ENCODE measurements at regions not wholly inside any gene's neighbourhood (a gene's known extent, or its start where the extent isn't known, plus 50 kb on each side); places are given as distances from the start of the nearest gene placed in this dataset.

DNA sequence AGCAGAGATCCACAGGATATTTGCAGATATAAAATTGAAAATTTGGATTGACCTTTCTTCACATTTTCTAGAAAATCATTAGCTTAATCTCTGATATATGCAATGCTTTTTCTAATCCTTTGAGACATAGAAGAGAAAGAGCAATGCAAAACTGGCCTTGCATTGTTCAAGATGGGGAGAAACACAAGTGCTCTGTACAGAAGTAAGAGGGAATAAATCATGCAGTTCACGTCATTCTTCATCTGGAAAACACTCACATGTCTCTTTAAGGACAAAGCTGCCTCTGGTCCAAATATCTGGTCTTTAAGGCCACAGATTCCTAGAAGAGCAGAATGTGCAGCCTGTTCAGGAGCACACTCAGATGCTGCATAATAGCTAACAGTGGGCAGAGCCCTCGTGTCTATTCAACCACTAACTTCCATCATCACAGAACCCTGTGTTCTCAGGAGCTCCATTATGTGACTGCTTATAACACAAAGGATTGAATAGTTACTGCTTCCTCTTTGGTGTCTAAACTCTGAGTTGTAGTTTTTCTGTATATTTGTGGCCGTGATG, 277.5 kb downstream of the PLK2 start:
- TF ChIP-seq RAD21 (IDR thresholded peaks at IDR 0.05 in 1 of 2, conservative IDR thresholded peaks at IDR 0.05 in 1 of 2; ENCODE audit: low read depth in 2 of 2, low read length in 2 of 2) (no peak), SUZ12 (IDR thresholded peaks at IDR 0.05; ENCODE audit: low read length) (no peak), POLR2A (IDR thresholded peaks at IDR 0.05; ENCODE audit: control extremely low read depth in 1 of 2, low read depth in 2 of 2, low read length in 2 of 2) (no peak), CTCF (IDR thresholded peaks at IDR 0.05; ENCODE audit: control extremely low read depth in 1 of 3, insufficient read depth in 1 of 3, low read depth in 1 of 3, low read length in 3 of 3) (no peak), HDAC6 (IDR thresholded peaks at IDR 0.05; ENCODE audit: low read depth, low read length) (no peak), CEBPB (IDR thresholded peaks at IDR 0.05; ENCODE audit: low read depth, low read length) (no peak), EP300 (IDR thresholded peaks at IDR 0.05; ENCODE audit: borderline replicate concordance in 1 of 2, low read depth in 2 of 2, low read length in 2 of 2) (no peak)

Data from H1 (cell line).